ENCODE measurements at regions not wholly inside any gene's neighbourhood (a gene's known extent, or its start where the extent isn't known, plus 50 kb on each side); places are given as distances from the start of the nearest gene placed in this dataset.

- no peak for TF ChIP-seq CTCF (IDR thresholded peaks at IDR 0.05; ENCODE audit: low read depth, low read length)
Measured at GRCh38 chr18:2173486-2173885, 397.8 kb downstream of the METTL4 start.

DNA sequence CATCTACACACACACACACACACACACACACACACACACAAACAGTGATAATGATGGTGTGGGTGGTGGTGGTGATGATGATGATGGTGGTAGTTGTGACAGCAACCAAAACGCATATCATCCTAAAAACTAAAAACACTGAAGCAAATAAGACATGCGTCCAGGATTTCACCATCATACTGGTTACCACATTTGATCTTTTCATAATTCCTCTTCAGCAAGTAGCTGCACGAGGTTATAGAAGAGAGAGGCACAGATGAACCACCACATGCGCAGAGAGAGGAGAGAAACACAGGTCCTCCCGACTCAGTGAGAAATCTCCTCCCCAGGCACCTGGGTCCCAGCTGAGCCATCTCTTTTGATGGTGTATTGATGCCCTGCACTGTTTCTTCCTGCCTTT, 393.3 kb downstream of the METTL4 start:
- Histone ChIP-seq H3K27me3 (ENCODE audit: insufficient read depth, low read depth, severe bottlenecking) (no peaks in the 10 kb centered on the region), H3K36me3 (no peaks in the 10 kb centered on the region), H3K27ac (no peak overlapping the region), H3K4me3 (ENCODE audit: low read depth, low read length) (no peak overlapping the region), H3K9me3 (ENCODE audit: severe bottlenecking) (peaks cover 4% of the 10 kb centered on the region)
- no peak for DNase-seq
- TF ChIP-seq CTCF (IDR thresholded peaks at IDR 0.05; ENCODE audit: low read depth, low read length), result no peak

More at GRCh38 chr18:2173486-2173885, 397.8 kb downstream of the METTL4 start:
- H3K36me3 ChIP-seq, result no peaks in the 10 kb centered on the region
- no peaks in the 10 kb centered on the region for H3K27me3 ChIP-seq (ENCODE audit: insufficient read depth, low read depth, severe bottlenecking)
- no peak overlapping the region for H3K4me3 ChIP-seq (ENCODE audit: low read depth, low read length)
- no peaks in the 10 kb centered on the region for H3K9me3 ChIP-seq (ENCODE audit: severe bottlenecking)
- no peak overlapping the region for H3K27ac ChIP-seq
- no peak for DNase-seq

DNA sequence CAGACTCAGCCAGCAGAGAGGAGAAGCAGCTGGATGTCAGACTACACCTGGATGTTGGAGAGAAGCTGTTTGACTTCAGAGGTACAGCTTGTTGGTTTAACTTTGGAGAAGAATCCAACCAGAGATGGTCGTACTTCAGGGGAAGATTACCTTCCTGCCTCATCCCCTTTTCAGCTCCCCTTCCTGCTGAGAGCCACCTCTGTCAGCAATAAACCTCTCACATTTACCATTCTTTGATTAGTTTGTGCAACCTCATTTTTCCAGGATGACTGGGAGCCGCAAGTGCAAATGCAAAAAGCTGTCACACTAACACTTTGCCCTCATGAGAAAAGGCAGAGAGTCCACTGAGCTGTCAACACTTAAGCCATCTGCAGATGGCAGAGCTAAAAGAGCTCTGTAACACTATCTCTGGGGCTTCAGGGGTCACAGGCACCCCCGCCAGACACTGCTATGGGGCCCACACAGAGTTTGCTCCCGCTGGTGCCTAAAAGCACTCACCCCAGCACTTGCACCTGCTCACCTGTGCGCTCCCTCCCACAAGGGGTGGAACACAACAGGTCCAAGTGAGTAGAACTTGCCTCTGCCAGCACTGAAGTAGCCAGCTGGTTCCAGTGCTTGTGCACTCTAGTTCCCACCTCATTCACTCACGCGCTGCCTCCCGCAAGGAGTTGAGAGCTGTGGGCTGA, 391.7 kb downstream of the METTL4 start:
- H3K4me3 ChIP-seq (ENCODE audit: low read depth, low read length), result no peak overlapping the region
- no peak for TF ChIP-seq CTCF (IDR thresholded peaks at IDR 0.05; ENCODE audit: low read depth, low read length)
- DNase-seq, result no peak
- no peaks in the 10 kb centered on the region for H3K27me3 ChIP-seq (ENCODE audit: insufficient read depth, low read depth, severe bottlenecking)
- H3K9me3 ChIP-seq (ENCODE audit: severe bottlenecking), result peaks cover 4% of the 10 kb centered on the region
- no peak overlapping the region for H3K27ac ChIP-seq
- no peaks in the 10 kb centered on the region for H3K36me3 ChIP-seq

DNA sequence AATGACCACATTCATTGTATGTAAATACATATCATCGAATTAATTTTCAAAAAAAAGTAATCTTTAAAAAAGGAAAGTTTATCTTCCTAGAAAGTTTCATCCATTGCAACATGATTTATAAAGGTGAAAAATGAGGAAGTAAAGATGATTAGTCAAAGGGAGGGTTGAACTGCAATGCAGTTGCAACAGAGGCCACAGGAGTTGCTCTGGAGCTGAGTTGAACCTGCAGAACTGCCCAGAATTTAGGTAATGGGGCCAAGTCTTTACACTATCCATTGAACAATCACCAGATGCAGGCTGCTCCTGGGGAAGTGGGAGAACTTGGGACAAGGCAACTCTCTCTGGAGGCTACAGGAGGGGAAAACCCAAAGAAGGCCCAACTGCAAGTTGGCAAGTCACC, 390.7 kb downstream of the METTL4 start:
- TF ChIP-seq CTCF (IDR thresholded peaks at IDR 0.05; ENCODE audit: low read depth, low read length), result no peak
- Histone ChIP-seq H3K27ac (no peak overlapping the region), H3K4me3 (ENCODE audit: low read depth, low read length) (no peak overlapping the region), H3K9me3 (ENCODE audit: severe bottlenecking) (peaks cover 4% of the 10 kb centered on the region), H3K36me3 (no peaks in the 10 kb centered on the region), H3K27me3 (ENCODE audit: insufficient read depth, low read depth, severe bottlenecking) (no peaks in the 10 kb centered on the region)
- no peak for DNase-seq

GRCh38 chr18:2183432-2183831, 387.9 kb downstream of the METTL4 start:
- Histone ChIP-seq H3K9me3 (ENCODE audit: severe bottlenecking) (peaks cover 4% of the 10 kb centered on the region), H3K27me3 (ENCODE audit: insufficient read depth, low read depth, severe bottlenecking) (no peaks in the 10 kb centered on the region), H3K4me3 (ENCODE audit: low read depth, low read length) (no peak overlapping the region), H3K27ac (no peak overlapping the region), H3K36me3 (no peaks in the 10 kb centered on the region)
- DNase-seq, result no peak
- no peak for TF ChIP-seq CTCF (IDR thresholded peaks at IDR 0.05; ENCODE audit: low read depth, low read length)

DNA sequence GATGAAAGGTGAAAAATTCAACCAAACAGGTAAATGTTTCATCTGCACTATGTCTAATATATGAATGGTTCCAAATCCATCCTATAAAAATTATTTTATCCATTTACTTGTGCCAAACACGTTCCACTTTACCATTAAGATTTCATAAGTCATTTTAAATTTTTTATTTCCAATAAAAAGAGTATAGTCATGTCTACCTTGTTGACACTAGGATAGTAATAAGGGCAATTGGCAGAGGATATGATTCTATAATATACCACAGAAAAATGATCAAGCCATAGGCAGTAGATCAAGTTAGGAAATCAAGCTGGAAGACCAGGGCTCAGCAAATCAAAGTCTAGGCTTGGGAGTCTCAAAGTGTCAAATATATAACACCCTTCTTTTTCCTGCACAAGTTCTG, 384.3 kb downstream of the METTL4 start:
- TF ChIP-seq CTCF (IDR thresholded peaks at IDR 0.05; ENCODE audit: low read depth, low read length), result no peak
- H3K27ac ChIP-seq, result no peak overlapping the region
- no peak for DNase-seq

More for the DNA sequence above, 384.3 kb downstream of the METTL4 start:
- Histone ChIP-seq H3K36me3 (no peaks in the 10 kb centered on the region), H3K9me3 (ENCODE audit: severe bottlenecking) (no peaks in the 10 kb centered on the region), H3K4me3 (ENCODE audit: low read depth, low read length) (no peak overlapping the region), H3K27me3 (ENCODE audit: insufficient read depth, low read depth, severe bottlenecking) (no peaks in the 10 kb centered on the region)
